HG02642 (cell line): ENCODE measurements at regions not wholly inside any gene's neighbourhood (a gene's known extent, or its start where the extent isn't known, plus 50 kb on each side); places are given as distances from the start of the nearest gene placed in this dataset.
"Not testable (repeated sequence)": the region's sequence is repeated elsewhere in the genome, so short reads cannot be mapped to it uniquely, and the experiment has no call there.

Source experiments
- ATAC-seq: cut with Tn5 transposase; IDR thresholded peaks from one replicate; pipeline ENCODE4 v1.9.1; 2021; ENCODE audit warnings: mild to moderate bottlenecking; ENCODE audit not compliant: unreplicated experiment, poor library complexity

DNA sequence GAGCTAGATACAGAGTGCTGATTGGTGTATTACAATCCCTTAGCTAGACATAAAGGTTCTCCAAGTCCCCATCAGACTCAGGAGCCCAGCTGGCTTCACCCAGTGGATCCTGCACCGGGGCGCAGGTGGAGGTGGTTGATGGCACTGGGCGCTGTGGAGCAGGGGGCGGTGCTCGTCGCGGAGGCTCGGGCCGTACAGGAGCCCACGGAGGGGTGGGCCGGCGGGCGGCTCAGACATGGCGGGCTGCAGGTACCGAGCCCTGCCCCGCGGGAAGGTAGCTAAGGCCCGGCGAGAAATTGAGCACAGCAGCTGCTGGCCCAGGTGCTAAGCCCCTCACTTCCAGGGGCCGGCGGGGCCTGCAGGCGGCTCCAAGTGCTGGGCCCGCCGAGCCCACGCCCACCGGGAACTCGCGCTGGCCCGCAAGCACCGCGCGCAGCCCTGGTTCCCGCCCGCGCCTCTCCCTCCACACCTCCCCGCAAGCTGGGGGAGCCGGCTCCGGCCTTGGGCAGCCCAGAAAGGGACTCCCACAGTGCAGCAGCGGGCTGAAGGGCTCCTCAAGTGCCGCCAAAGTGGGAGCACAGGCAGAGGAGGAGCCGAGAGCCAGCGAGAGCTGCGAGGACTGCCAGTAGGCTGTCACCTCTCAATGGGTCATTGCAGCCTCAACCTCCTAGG, 96.4 kb upstream of the MYO10 start:
- ATAC-seq: not testable (repeated sequence)

DNA sequence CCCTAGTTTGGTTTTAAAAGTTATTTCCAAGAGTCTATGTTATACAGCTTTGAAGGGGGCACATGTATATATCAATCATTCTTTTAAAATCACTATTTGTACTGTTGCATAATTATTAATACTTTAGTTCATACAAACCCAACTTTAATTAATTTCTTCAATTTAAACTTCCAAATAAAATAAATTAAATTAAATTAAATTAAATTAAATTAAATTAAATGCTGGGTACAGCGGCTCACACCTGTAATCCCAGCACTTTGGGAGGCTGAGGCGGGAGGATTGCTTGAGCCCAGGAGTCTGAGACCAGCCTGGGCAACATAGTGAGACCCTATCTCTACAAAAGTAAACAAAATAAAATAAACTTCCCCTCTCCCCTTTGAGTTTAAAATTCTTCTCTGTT, 98.9 kb upstream of the MYO10 start:
- ATAC-seq: not testable (repeated sequence)

DNA sequence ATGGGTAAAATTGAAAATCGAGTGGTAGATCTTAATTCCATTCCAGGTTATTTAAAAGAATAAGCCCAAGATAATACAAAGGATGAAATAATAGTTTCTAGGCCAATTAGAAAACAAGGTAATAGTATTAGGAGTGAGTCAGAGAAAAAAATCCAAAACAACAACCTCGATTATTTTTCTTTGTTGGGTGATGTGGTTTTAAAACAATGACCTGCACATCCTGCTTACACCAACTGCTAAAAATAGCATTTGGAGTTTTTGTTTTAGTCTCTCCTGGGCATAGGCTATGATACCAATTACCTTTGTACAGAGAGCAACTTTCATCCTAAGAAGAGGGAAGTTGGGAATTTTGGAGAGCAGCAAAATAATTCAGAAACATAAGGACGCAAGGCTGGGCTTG, 101.7 kb upstream of the MYO10 start:
- ATAC-seq: no peak

DNA sequence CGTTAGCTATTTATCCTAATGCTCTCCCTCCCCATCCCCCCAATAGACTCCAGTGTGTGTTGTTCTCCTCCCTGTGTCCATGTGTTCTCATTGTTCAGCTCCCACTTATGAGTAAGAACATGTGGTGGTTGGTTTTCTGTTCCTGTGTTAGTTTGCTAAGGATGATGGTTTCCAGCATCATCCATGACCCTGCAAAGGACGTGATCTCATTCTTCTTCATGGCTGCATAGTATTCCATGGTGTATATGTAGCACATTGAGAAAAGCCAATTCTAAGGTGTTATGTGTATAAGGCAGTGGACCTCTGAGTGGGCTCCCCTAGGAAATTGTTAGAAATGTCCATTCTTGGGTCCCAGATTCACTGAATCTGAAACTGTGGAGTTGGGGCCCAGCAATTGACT, 103.1 kb upstream of the MYO10 start:
- no peak for ATAC-seq

DNA sequence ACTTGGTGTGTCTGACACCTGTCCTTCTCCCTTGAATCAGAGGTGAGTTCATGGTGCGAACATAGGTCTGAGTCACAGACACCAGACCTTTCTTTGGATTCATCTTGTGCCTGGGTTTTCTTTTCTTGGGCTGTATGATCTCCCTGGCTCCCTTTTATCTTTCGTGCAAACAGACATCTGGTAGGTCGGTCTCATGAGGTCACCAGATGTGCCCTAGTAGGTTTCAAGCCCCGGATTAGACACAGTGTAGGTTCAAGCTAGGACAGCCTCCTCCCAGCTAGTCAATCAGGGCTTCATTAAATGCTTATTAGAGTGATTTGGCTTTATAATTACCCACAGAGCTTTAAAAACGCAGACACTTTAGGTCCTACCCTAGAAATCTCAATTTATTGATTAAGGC, 106.0 kb upstream of the MYO10 start:
- no peak for ATAC-seq

DNA sequence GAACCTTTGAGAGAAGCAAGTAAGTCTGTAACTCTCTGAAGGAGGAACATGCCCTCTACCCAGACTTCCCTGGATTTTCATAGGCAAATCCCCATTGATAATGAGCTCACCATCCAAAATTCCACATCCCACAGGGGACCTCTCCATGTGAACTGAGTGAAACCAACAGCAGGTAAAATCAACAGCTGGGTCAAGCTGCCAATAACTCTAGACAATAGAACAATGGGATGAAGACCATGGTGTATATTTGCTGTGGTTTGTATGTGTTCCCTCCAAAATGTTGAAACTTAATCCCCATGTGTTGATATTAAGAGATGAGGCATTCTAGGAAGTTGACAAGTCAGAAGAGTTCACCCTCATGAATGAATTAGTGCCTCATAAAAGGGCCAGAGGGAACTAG, 110.2 kb upstream of the MYO10 start:
- no peak for ATAC-seq

DNA sequence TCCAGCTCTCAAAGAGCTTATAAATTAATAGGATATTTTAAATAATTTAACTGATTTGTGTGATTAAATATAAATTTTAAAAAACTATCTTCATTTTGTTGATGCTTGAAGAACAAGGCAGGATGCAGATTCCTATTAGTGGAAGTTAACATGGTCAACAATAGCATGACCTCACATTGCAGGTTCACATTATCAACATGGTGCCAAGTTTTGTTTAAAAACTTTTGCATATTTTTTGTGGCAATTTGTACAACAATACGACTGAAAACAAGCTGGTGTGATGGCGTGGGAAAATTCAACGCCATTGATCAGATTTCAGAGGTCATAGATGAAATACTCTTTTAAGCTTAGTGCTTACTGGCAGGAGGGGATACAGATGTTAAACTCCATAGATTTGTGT, 114.1 kb upstream of the MYO10 start:
- no peak for ATAC-seq

DNA sequence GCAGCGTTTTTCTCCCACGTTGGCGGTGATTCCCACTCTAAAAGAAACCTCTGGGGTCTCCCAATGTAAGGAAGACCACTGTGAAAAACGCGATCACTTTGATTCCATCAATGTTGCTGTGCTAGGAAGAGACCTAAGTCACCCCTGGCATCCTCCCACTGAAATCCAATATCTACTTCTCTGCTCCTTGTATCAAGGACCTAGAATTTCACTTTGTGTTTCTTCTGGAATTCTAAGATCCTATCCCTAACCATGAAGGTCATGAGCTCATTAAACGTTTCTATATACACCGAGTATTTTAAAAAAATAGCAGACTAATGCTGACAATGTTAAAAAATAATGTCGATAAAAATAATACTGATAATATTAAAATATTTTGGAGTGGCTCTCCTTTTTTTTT, 118.8 kb upstream of the MYO10 start:
- no peak for ATAC-seq

DNA sequence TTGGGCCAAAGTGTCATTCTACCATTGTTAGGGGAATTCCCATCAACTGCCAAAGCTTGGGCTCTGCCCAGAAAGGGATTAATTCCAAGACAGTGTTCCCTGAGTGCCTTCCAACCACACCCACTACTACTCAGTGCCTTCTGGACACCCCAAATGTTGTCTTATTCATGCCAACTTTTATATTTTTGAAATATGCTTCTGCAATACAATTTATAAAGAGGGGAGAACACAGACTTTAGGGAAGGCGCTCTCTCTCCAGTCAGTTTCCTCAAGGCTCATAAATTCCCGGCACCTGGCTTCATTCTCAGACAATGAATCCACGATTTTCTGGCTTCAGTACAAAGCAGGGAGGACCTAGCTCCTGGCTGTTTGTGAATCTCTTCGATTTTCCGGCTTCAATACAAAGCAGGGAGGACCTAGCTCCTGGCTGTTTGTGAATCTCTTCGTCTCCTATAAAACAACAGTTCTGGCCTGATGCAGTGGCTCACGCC, 120.1 kb upstream of the MYO10 start:
- no peak for ATAC-seq

DNA sequence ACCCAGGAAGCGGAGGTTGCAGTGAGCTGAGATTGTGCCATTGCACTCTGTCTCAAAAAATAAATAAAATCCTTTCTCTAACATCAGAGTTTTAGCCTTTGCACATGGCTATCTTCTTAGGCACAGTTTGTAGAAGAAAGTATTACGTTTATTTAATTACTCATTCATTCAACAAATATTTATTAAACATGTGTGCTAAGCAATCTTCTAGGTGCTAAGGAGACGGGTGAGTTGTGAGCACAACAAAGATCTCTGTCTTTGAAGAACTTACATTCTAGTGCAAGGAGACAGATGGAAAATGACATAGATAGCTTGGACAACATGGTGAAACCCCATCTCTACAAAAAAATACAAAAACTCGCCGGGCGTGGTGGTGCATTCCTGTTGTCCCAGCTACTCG, 122.3 kb upstream of the MYO10 start:
- ATAC-seq: no peak

DNA sequence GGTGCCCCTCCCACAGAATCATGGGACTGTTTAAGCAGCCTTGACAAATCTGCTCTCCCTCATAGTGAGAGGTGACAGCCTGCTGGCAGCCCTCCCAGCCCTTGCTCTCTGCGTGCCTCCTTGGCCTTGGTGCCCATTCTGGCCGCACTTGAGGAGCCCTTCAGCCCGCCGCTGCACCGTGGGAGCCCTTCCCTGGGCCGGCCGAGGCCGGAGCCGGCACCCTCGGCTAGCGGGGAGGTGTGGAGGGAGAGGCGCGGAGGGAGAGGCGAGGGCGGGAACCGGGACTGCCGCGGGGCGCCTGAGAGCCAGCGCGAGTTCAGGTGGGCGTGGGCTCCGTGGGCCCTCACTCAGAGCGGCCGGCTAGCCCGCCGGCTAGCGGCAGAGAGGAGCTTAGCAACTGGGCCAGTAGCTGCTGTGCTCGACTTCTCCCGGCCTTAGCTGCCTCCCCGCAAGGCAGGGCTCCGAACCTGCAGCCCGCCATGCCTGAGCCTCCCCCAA, 125.9 kb upstream of the MYO10 start:
- ATAC-seq: no peak

DNA sequence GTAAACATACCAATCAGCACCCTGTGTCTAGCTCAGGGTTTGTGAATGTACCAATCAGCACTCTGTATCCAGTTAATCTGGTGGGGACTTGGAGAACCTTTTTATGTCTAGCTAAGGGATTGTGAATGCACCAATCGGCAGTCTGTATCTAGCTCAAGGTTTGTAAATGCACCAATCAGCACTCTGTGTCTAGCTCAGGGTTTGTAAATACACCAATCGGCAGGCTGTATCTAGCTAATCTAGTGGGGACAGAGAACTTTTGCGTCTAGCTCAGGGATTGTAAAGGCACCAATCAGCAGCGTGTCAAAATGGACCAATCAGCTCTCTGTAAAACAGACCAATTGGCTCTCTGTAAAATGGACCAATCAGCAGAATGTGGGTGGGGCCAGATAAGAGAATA, 126.7 kb upstream of the MYO10 start:
- ATAC-seq: not testable (repeated sequence)

DNA sequence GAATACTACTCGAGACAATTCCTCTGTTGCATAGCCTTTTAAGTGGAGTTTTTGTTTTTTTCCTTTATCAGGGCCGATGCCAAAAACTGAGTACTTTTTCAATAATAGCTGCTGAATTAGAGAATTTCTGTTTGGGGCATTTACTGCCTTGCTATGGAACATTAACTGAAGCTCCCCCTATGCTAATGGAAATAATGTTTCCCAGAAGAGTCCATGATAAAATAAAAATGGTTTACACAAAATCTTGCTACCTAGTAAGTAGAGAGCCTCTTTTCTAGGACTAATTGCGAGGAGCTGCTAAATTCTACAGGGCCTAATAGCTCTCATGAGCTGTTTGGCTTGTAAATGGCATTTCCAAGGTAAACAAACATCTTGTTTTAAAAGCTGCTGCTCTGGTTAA, 128.2 kb upstream of the MYO10 start:
- ATAC-seq: no peak

DNA sequence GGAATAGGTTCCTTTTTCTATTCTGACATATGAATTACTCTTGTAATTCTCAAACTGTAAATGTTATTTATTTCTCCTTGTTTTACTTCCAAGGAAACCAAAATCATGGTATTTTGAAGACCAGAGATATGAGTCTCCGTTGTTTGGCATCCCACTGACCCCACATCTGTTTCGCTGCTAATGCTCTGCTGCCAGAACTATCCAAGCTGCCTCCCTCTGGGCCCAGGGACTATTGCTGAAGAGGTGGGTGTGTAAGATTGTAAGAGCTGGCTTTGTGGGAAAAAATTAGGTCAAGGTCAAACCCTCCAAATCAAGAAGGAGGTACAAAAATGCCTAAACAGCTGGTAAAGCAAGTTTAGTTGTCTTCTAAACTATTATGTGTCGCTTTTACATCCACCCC, 129.4 kb upstream of the MYO10 start:
- ATAC-seq: no peak

DNA sequence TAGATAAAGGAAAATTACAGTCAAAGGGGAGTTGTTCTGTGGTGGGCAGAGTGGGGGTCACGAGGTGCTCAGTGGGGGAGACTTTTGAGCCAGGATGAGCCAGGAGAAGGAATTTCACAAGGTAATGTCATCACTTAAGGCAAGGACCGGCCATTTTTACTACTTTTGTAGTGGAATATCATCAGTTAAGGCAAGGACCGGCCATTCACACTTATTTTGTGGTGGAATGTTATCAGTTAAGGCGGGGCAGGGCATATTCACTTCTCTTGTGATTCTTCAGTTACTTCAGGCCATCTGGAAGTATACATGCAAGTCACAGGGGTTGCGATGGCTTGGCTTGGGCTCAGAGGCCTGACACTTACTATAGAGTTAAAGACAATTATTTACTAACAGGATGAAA, 129.9 kb upstream of the MYO10 start:
- not testable (repeated sequence) for ATAC-seq

DNA sequence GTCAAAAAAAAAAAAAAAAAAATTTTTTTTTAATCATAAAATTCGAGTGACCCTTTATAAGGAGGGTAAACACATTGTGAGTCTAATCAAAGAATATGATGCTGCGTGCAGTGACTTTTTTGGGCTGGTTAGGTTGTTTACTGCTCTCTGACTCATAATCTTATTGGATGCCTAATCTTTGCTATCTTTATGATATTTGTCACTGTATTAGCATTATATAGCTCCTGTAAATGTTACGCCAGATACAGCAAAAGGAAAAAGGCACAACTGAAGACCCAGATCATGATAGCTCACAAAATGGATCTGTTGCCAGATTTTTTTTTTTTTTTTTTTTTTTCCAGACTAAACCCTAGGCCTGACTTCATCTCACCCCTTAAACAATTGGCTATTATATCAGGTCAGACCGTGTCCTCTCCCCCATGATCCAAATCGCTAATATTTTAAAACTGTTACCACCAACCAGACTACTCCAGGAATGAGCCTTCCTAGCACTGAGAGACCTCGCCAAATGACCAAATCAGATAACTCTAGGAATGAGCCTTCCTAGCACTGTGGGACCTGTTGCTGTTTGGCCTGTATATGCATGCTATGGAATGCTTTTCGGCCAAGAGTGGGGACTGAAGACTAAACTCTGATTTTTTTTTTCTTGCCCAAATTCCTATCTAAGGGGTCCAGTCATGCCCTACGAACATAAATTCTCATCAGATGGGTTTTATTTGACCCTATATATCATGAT, 131.7 kb upstream of the MYO10 start:
- ATAC-seq: no peak

DNA sequence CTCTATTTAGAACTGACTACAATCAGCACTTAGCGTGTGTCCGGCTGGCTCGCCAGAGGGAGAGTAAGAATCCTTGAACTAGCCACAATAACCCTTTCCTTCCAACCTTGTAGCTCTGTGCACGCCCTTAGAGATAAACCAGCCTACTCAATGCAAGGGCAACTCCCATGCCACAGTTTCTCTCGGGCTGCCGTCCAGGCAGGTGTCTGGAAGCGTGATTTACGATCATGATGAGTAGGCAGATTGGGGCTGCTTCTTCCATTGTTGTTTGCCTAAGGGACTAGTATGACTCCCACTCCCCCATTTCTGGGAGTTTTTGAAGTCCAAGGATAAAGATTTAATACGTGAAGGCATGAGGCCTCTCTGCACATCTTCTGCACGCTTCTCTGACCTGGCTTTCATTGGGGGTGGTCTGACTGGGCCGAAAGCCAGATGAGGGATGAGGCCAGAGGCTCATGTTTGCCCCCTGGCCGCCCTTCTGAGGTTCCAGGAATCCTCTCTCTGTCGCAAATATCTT, 134.0 kb upstream of the MYO10 start:
- ATAC-seq: no peak

DNA sequence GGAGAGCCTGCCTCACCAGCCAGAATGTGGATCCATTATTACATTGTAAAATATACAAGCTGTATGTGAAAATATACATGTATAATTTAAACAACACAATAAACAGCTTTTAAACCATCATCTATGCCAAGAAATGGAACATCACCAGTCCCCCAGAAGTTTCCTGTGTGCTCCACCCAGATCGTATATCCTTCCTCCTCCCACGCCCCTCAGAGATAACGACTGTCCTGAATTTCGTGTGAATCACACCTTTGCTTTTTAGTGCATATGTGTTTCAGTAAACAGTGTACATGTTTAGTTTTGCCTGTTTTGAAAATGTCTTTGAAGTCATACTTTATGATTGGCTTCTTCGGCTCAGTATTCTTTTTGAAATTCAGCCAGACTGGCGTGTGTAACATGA, 134.6 kb upstream of the MYO10 start:
- ATAC-seq: no peak

DNA sequence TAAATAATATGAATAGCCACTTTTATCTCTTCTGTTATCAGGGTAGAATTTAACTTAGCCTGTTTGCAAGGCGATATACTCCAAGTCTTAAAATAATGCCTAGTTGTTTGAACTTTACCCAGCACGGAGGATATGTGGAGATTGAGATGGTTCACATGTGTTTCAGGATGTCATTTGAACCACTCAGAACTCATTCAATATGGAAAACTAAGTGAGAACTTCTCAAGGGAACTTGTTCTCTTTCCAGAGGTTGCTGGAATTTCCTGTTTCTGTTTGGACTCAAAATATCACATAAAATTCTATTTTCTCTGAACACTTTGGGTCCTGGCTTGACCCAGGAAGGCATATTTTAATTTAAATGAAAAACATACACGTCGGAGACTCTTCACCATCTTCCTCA, 139.1 kb upstream of the MYO10 start:
- no peak for ATAC-seq

DNA sequence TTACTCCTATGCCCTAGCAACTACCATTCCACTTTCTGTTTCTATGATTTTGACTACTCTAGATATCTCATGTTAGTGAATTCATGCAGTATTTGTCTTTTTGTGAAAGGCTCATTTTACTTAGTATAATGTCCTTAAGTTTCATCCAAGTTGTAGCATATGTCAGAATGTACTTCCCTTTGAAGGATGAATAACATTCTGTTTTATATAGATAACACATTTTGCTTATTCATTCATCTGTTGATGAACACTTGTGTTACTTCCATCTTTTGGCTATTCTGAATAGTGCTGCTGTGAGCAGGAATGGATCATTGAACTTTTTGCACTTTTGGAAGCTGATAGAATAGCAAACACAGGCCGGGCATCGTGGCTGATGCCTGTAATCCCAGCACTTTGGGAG, 140.2 kb upstream of the MYO10 start:
- no peak for ATAC-seq

DNA sequence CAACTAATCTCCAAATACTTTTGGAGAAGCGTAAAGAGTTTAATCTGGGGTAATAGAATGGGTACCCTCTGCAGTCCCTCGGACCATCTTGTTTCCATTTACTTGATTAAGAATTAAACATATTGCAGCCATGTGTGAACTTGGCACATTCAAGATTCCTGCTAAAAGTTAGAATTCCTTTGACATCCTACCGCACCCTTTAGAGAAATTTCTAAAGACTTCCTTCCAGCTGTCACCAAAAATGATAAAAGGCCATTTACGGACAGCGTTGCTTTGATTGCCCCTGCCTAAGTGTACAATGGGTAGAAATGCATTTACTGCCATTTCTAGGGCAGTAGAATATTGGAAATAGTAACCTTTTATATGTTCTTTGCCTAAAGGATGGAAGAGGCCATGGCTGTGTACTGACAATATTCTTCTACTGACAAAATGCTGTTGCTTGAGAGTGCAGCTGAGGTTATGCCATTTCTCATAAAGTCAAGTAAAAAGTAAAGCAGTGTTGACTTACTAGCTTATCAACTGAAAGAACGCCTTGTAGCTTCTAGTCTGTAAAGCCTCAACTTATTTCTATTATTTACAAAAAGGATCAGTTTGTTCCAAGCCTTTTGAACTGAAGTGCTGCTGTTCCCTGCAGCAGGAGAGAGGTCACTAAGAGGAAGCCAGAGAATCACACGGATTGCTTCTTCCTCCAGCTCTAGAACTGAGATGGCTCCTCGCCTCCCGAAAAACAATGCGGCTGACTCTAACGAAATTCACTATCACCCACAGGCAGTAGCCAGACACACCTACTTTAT, 139.8 kb upstream of the BASP1 start:
- ATAC-seq: no peak
